SK-N-MC (cell line): ENCODE measurements at regions not wholly inside any gene's neighbourhood (a gene's known extent, or its start where the extent isn't known, plus 50 kb on each side); places are given as distances from the start of the nearest gene placed in this dataset.

Source experiments
- EZH2 ChIP-seq: fragments of 200-600 bp; sonication (generic); IDR thresholded peaks from one replicate; pipeline ENCODE4 v1.6.1; 2017; ENCODE audit warnings: antibody characterized with exemption
- FOXP2 ChIP-seq: optimal IDR thresholded peaks from 2 replicates; pipeline ENCODE3; 2011; ENCODE audit warnings: mild to moderate bottlenecking, moderate library complexity; ENCODE audit not compliant: insufficient read depth; ENCODE audit errors: extremely low read length, control extremely low read depth
- POLR2AphosphoS5 ChIP-seq: IDR thresholded peaks from 2 replicates; pipeline ENCODE4 v1.6.1; 2012; ENCODE audit warnings: mild to moderate bottlenecking, low read depth, low read length, borderline replicate concordance

- TF ChIP-seq EZH2 (no peak), POLR2AphosphoS5 (no peak), FOXP2 (no peak)
These were observed 358.2 kb downstream of the CD109 start for GRCh38 chr6:74054190-74054589.
